ENCODE measurements at regions not wholly inside any gene's neighbourhood (a gene's known extent, or its start where the extent isn't known, plus 50 kb on each side); places are given as distances from the start of the nearest gene placed in this dataset.

DNA sequence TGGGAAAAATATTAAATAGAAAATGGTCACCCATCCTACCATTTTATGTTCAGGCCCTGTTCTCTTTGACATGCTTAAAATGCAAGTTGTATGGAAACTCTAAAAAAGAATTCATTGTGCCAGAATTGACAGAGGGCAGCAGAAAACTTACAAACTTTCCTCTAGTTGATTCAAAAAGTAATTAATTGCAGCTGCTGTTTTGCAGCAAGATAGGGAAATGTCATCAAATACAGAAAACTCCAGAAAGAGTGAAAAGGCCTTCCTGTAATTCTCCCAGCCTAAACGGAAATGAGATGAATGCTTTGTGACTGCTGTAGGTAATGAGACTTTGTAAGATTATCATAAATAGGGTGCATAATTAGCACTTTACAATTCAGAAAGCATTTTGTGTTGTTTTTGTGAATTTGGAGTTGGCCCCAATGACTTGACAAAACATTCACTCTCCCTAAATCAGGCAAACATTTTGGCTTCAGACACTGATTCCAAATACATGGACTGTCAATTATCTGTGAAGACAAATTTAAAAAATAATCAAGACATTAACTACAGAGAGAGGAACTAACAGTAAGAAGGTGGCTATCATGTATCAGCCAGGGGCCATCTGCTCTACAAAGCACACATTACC, 861.8 kb downstream of the SQOR start:
- TF ChIP-seq, protein P1, sequence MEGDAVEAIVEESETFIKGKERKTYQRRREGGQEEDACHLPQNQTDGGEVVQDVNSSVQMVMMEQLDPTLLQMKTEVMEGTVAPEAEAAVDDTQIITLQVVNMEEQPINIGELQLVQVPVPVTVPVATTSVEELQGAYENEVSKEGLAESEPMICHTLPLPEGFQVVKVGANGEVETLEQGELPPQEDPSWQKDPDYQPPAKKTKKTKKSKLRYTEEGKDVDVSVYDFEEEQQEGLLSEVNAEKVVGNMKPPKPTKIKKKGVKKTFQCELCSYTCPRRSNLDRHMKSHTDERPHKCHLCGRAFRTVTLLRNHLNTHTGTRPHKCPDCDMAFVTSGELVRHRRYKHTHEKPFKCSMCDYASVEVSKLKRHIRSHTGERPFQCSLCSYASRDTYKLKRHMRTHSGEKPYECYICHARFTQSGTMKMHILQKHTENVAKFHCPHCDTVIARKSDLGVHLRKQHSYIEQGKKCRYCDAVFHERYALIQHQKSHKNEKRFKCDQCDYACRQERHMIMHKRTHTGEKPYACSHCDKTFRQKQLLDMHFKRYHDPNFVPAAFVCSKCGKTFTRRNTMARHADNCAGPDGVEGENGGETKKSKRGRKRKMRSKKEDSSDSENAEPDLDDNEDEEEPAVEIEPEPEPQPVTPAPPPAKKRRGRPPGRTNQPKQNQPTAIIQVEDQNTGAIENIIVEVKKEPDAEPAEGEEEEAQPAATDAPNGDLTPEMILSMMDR (conservative IDR thresholded peaks at IDR 0.05): no peak
- peaks cover 19% of the 10 kb centered on the region for H3K9me3 Mint-ChIP-seq
- no peak overlapping the region for H3K4me3 Mint-ChIP-seq
- peaks cover 9% of the 10 kb centered on the region for H3K36me3 Mint-ChIP-seq (ENCODE audit: low read depth)
- DNase-seq (ENCODE audit: low read depth, low spot score): no peak
- H3K27me3 Mint-ChIP-seq (ENCODE audit: low read depth): no peaks in the 10 kb centered on the region
- H3K4me1 Mint-ChIP-seq: no peaks in the 10 kb centered on the region
- no peak overlapping the region for H3K27ac Mint-ChIP-seq (ENCODE audit: unreplicated experiment)

DNA sequence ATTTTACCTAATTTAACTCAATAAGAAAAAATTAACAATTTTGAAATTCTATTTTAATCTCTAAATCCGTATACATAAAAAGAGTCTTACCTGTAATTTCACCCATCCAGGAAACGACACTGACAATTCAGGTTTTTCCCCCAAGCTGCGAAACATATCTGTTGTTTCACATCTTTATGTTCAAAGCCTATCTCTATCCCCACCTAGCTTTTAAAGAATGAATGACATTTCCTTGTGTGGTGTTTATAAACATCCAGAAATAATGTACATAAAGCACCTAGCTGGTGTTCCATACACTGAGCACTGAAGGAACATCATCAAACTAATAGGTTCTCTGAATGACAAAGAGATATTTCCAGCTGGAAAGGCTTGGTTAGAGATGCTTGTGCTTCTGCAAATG, 867.8 kb downstream of the SQOR start:
- no peak for DNase-seq (ENCODE audit: low read depth, low spot score)
- Mint-ChIP-seq H3K4me1 (no peaks in the 10 kb centered on the region), H3K36me3 (ENCODE audit: low read depth) (peaks cover 2% of the 10 kb centered on the region), H3K9me3 (peaks cover 2% of the 10 kb centered on the region), H3K27ac (ENCODE audit: unreplicated experiment) (no peak overlapping the region), H3K4me3 (no peak overlapping the region), H3K27me3 (ENCODE audit: low read depth) (peaks cover 4% of the 10 kb centered on the region)
- TF ChIP-seq, protein P1 (conservative IDR thresholded peaks at IDR 0.05): peak; percentile 51

DNA sequence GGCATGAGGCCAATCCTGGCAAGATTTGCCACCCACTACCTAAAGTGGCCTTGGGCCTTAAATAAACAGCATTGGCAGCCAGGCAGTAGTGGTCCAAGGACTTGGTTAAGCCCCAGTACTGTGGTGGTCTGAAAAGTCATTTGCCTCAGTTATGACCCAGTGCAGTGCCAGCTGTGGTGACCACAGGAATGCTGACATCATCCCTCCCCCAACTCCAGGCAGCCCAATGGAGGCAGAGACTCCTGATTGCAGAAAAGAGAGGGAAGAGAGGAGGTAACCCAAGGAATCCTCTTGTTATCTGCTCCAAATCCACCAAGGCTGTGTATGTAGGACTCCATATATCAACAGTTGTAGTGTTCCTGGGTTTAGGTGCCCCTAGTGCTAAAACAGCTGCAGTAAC, 883.6 kb downstream of the SQOR start:
- H3K27ac Mint-ChIP-seq (ENCODE audit: unreplicated experiment): no peak overlapping the region
- no peaks in the 10 kb centered on the region for H3K27me3 Mint-ChIP-seq (ENCODE audit: low read depth)
- no peak overlapping the region for H3K4me3 Mint-ChIP-seq
- no peak for DNase-seq (ENCODE audit: low read depth, low spot score)
- H3K36me3 Mint-ChIP-seq (ENCODE audit: low read depth): no peaks in the 10 kb centered on the region
- no peaks in the 10 kb centered on the region for H3K4me1 Mint-ChIP-seq
- TF ChIP-seq, protein P1 (conservative IDR thresholded peaks at IDR 0.05): no peak
- no peaks in the 10 kb centered on the region for H3K9me3 Mint-ChIP-seq

DNA sequence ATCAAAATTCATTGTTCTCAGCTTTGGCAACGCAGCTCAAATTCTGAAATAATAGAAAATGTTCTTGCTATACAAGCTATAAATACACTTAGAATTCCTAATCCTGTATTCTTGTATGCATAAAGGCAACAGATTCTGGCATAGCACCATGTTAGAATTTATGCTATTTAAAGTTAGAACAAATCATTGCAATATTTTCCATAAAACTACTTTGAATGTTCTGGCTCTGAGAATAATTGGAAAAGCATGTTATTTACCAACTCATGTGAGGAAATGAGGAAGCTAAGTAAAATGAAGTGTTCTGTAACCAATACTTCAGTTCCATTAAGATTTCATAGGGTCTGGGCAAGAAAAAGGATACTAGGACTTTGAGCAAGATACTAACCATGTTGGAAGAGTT, 888.9 kb downstream of the SQOR start:
- no peaks in the 10 kb centered on the region for H3K4me1 Mint-ChIP-seq
- no peak overlapping the region for H3K4me3 Mint-ChIP-seq
- H3K27ac Mint-ChIP-seq (ENCODE audit: unreplicated experiment): no peak overlapping the region
- no peaks in the 10 kb centered on the region for H3K27me3 Mint-ChIP-seq (ENCODE audit: low read depth)
- no peak for DNase-seq (ENCODE audit: low read depth, low spot score)
- TF ChIP-seq, protein P1 (conservative IDR thresholded peaks at IDR 0.05): no peak
- no peaks in the 10 kb centered on the region for H3K9me3 Mint-ChIP-seq
- H3K36me3 Mint-ChIP-seq (ENCODE audit: low read depth): no peaks in the 10 kb centered on the region

- no peak overlapping the region for H3K27ac Mint-ChIP-seq (ENCODE audit: unreplicated experiment)
- no peaks in the 10 kb centered on the region for H3K9me3 Mint-ChIP-seq
- no peak for DNase-seq (ENCODE audit: low read depth, low spot score)
- no peaks in the 10 kb centered on the region for H3K4me1 Mint-ChIP-seq
- TF ChIP-seq, protein P1 (conservative IDR thresholded peaks at IDR 0.05): no peak
- no peaks in the 10 kb centered on the region for H3K36me3 Mint-ChIP-seq (ENCODE audit: low read depth)
- no peaks in the 10 kb centered on the region for H3K27me3 Mint-ChIP-seq (ENCODE audit: low read depth)
- no peak overlapping the region for H3K4me3 Mint-ChIP-seq
Observed at GRCh38 chr15:46525984-46526725, 891.3 kb downstream of the SQOR start.
